ENCODE measurements at regions not wholly inside any gene's neighbourhood (a gene's known extent, or its start where the extent isn't known, plus 50 kb on each side); places are given as distances from the start of the nearest gene placed in this dataset.

GRCh38 chr2:64244037-64244416, 99.8 kb upstream of the PELI1 start:
- no peaks in the 10 kb centered on the region for H3K79me1 ChIP-seq (ENCODE audit: low read depth, low read length)
- no peak overlapping the region for H3K23ac ChIP-seq (ENCODE audit: low read depth, low read length, poor library complexity)
- H2BK15ac ChIP-seq (ENCODE audit: low read length) = no peak overlapping the region
- no peak overlapping the region for H3K14ac ChIP-seq (ENCODE audit: low read length)
- no peaks in the 10 kb centered on the region for H3K36me3 ChIP-seq (replicated peaks in 1 of 2; ENCODE audit: control insufficient read depth in 2 of 2, insufficient read depth in 2 of 2, low read length in 2 of 2)
- no peaks in the 10 kb centered on the region for H3K4me1 ChIP-seq (ENCODE audit: control insufficient read depth in 2 of 2, insufficient read depth in 1 of 2, low read depth in 1 of 2, low read length in 2 of 2)
- no peaks in the 10 kb centered on the region for H3K27me3 ChIP-seq (ENCODE audit: control insufficient read depth in 3 of 3, insufficient read depth in 3 of 3, low read depth in 1 of 3, low read length in 3 of 3)
- H3K27ac ChIP-seq (replicated peaks; ENCODE audit: low read length) = no peak overlapping the region
- WGBS, 2 donors (ENCODE audit: extremely low coverage in 2 of 2, insufficient read length in 2 of 2, insufficient replicate concordance in 1 of 2) = no CpG with 5 or more reads among the region's 1 CpG
- H3K4ac ChIP-seq (ENCODE audit: low read length) = no peak overlapping the region
- H2AK5ac ChIP-seq (ENCODE audit: low read depth, low read length) = no peak overlapping the region
- H2BK12ac ChIP-seq (ENCODE audit: low read length) = no peak overlapping the region
- H3K18ac ChIP-seq (ENCODE audit: low read length) = no peak overlapping the region
- no peak overlapping the region for H2BK120ac ChIP-seq (ENCODE audit: low read depth, low read length)
- no peak overlapping the region for H4K8ac ChIP-seq (ENCODE audit: low read depth, low read length)
- no peak for DNase-seq (ENCODE audit: low spot score)
- H2AFZ ChIP-seq (ENCODE audit: low read length) = no peak overlapping the region
- H3K9ac ChIP-seq (ENCODE audit: low read depth, low read length, poor library complexity) = no peak overlapping the region
- no peaks in the 10 kb centered on the region for H3K9me3 ChIP-seq (replicated peaks in 1 of 2; ENCODE audit: control insufficient read depth in 2 of 2, insufficient read depth in 1 of 2, low read depth in 1 of 2, low read length in 2 of 2)
- no peak overlapping the region for H2BK5ac ChIP-seq (ENCODE audit: low read length)
- H4K91ac ChIP-seq (ENCODE audit: low read depth, low read length, poor library complexity) = no peak overlapping the region
- no peak overlapping the region for H3K4me3 ChIP-seq (ENCODE audit: low read length in 2 of 2)
- no peak overlapping the region for H3K4me2 ChIP-seq (ENCODE audit: insufficient read depth, low read length, poor library complexity, severe bottlenecking)

- H3K9ac ChIP-seq (ENCODE audit: low read depth, low read length, poor library complexity) = no peak overlapping the region
- DNase-seq (ENCODE audit: low spot score) = no peak
- WGBS, 2 donors (ENCODE audit: extremely low coverage in 2 of 2, insufficient read length in 2 of 2, insufficient replicate concordance in 1 of 2) = no CpG with 5 or more reads among the region's 4 CpGs
Observed at GRCh38 chr2:64245631-64246030, 101.4 kb upstream of the PELI1 start.

GRCh38 chr2:64246962-64247361, 102.7 kb upstream of the PELI1 start:
- H3K79me1 ChIP-seq (ENCODE audit: low read depth, low read length) = no peaks in the 10 kb centered on the region
- peaks cover 0 to 3% of the 10 kb centered on the region in 2 donors for H3K4me1 ChIP-seq (ENCODE audit: control insufficient read depth in 2 of 2, insufficient read depth in 1 of 2, low read depth in 1 of 2, low read length in 2 of 2)
- H2BK120ac ChIP-seq (ENCODE audit: low read depth, low read length) = no peak overlapping the region
- no peak overlapping the region for H2AFZ ChIP-seq (ENCODE audit: low read length)
- H3K18ac ChIP-seq (ENCODE audit: low read length) = no peak overlapping the region
- no peak overlapping the region for H3K14ac ChIP-seq (ENCODE audit: low read length)
- no peak overlapping the region for H3K9ac ChIP-seq (ENCODE audit: low read depth, low read length, poor library complexity)
- H3K4me3 ChIP-seq (ENCODE audit: low read length in 2 of 2) = no peak overlapping the region
- H3K27ac ChIP-seq (replicated peaks; ENCODE audit: low read length) = no peak overlapping the region
- no peak overlapping the region for H3K4ac ChIP-seq (ENCODE audit: low read length)
- no peak overlapping the region for H3K4me2 ChIP-seq (ENCODE audit: insufficient read depth, low read length, poor library complexity, severe bottlenecking)
- peaks cover 0 to 4% of the 10 kb centered on the region in 2 donors for H3K9me3 ChIP-seq (replicated peaks in 1 of 2; ENCODE audit: control insufficient read depth in 2 of 2, insufficient read depth in 1 of 2, low read depth in 1 of 2, low read length in 2 of 2)
- no peaks in the 10 kb centered on the region for H3K36me3 ChIP-seq (replicated peaks in 1 of 2; ENCODE audit: control insufficient read depth in 2 of 2, insufficient read depth in 2 of 2, low read length in 2 of 2)
- no peak overlapping the region for H2BK5ac ChIP-seq (ENCODE audit: low read length)
- no peak overlapping the region for H4K91ac ChIP-seq (ENCODE audit: low read depth, low read length, poor library complexity)
- H4K8ac ChIP-seq (ENCODE audit: low read depth, low read length) = no peak overlapping the region
- no peak overlapping the region for H2AK5ac ChIP-seq (ENCODE audit: low read depth, low read length)
- H3K23ac ChIP-seq (ENCODE audit: low read depth, low read length, poor library complexity) = no peak overlapping the region
- no CpG with 5 or more reads among the region's 1 CpG for WGBS, 2 donors (ENCODE audit: extremely low coverage in 2 of 2, insufficient read length in 2 of 2, insufficient replicate concordance in 1 of 2)
- H2BK15ac ChIP-seq (ENCODE audit: low read length) = no peak overlapping the region
- no peak for DNase-seq (ENCODE audit: low spot score)
- H2BK12ac ChIP-seq (ENCODE audit: low read length) = no peak overlapping the region
- no peaks in the 10 kb centered on the region for H3K27me3 ChIP-seq (ENCODE audit: control insufficient read depth in 3 of 3, insufficient read depth in 3 of 3, low read depth in 1 of 3, low read length in 3 of 3)

More at GRCh38 chr2:64245631-64246030, 101.4 kb upstream of the PELI1 start:
- no peak overlapping the region for H4K8ac ChIP-seq (ENCODE audit: low read depth, low read length)
- no peak overlapping the region for H3K27ac ChIP-seq (replicated peaks; ENCODE audit: low read length)
- no peak overlapping the region for H2BK15ac ChIP-seq (ENCODE audit: low read length)
- no peak overlapping the region for H2BK12ac ChIP-seq (ENCODE audit: low read length)
- no peak overlapping the region for H2BK5ac ChIP-seq (ENCODE audit: low read length)
- no peak overlapping the region for H3K14ac ChIP-seq (ENCODE audit: low read length)
- H3K9me3 ChIP-seq (replicated peaks in 1 of 2; ENCODE audit: control insufficient read depth in 2 of 2, insufficient read depth in 1 of 2, low read depth in 1 of 2, low read length in 2 of 2) = no peaks in the 10 kb centered on the region
- H4K91ac ChIP-seq (ENCODE audit: low read depth, low read length, poor library complexity) = no peak overlapping the region
- no peak overlapping the region for H3K18ac ChIP-seq (ENCODE audit: low read length)
- H3K79me1 ChIP-seq (ENCODE audit: low read depth, low read length) = no peaks in the 10 kb centered on the region
- H3K27me3 ChIP-seq (ENCODE audit: control insufficient read depth in 3 of 3, insufficient read depth in 3 of 3, low read depth in 1 of 3, low read length in 3 of 3) = no peaks in the 10 kb centered on the region
- no peak overlapping the region for H2AFZ ChIP-seq (ENCODE audit: low read length)
- no peaks in the 10 kb centered on the region for H3K4me1 ChIP-seq (ENCODE audit: control insufficient read depth in 2 of 2, insufficient read depth in 1 of 2, low read depth in 1 of 2, low read length in 2 of 2)
- no peak overlapping the region for H2AK5ac ChIP-seq (ENCODE audit: low read depth, low read length)
- H3K23ac ChIP-seq (ENCODE audit: low read depth, low read length, poor library complexity) = no peak overlapping the region
- H3K4ac ChIP-seq (ENCODE audit: low read length) = no peak overlapping the region
- no peak overlapping the region for H2BK120ac ChIP-seq (ENCODE audit: low read depth, low read length)
- no peaks in the 10 kb centered on the region for H3K36me3 ChIP-seq (replicated peaks in 1 of 2; ENCODE audit: control insufficient read depth in 2 of 2, insufficient read depth in 2 of 2, low read length in 2 of 2)
- no peak overlapping the region for H3K4me3 ChIP-seq (ENCODE audit: low read length in 2 of 2)
- H3K4me2 ChIP-seq (ENCODE audit: insufficient read depth, low read length, poor library complexity, severe bottlenecking) = no peak overlapping the region

GRCh38 chr2:64249426-64249825, 105.2 kb upstream of the PELI1 start:
- H2BK12ac ChIP-seq (ENCODE audit: low read length) = no peak overlapping the region
- peaks cover 0 to 3% of the 10 kb centered on the region in 2 donors for H3K4me1 ChIP-seq (ENCODE audit: control insufficient read depth in 2 of 2, insufficient read depth in 1 of 2, low read depth in 1 of 2, low read length in 2 of 2)
- H2BK15ac ChIP-seq (ENCODE audit: low read length) = no peak overlapping the region
- H3K4me2 ChIP-seq (ENCODE audit: insufficient read depth, low read length, poor library complexity, severe bottlenecking) = no peak overlapping the region
- no peak overlapping the region for H4K8ac ChIP-seq (ENCODE audit: low read depth, low read length)
- no peak overlapping the region for H3K9ac ChIP-seq (ENCODE audit: low read depth, low read length, poor library complexity)
- no peak overlapping the region for H3K4me3 ChIP-seq (ENCODE audit: low read length in 2 of 2)
- no peak overlapping the region for H3K14ac ChIP-seq (ENCODE audit: low read length)
- H3K36me3 ChIP-seq (replicated peaks in 1 of 2; ENCODE audit: control insufficient read depth in 2 of 2, insufficient read depth in 2 of 2, low read length in 2 of 2) = no peaks in the 10 kb centered on the region
- no peak overlapping the region for H3K23ac ChIP-seq (ENCODE audit: low read depth, low read length, poor library complexity)
- H2AFZ ChIP-seq (ENCODE audit: low read length) = no peak overlapping the region
- H3K18ac ChIP-seq (ENCODE audit: low read length) = no peak overlapping the region
- H3K27me3 ChIP-seq (ENCODE audit: control insufficient read depth in 3 of 3, insufficient read depth in 3 of 3, low read depth in 1 of 3, low read length in 3 of 3) = peaks cover 0 to 10% (median 0%) of the 10 kb centered on the region in 3 experiments
- H3K4ac ChIP-seq (ENCODE audit: low read length) = no peak overlapping the region
- no peak overlapping the region for H3K27ac ChIP-seq (replicated peaks; ENCODE audit: low read length)
- peaks cover 0 to 4% of the 10 kb centered on the region in 2 donors for H3K9me3 ChIP-seq (replicated peaks in 1 of 2; ENCODE audit: control insufficient read depth in 2 of 2, insufficient read depth in 1 of 2, low read depth in 1 of 2, low read length in 2 of 2)
- no peak overlapping the region for H4K91ac ChIP-seq (ENCODE audit: low read depth, low read length, poor library complexity)
- H2BK120ac ChIP-seq (ENCODE audit: low read depth, low read length) = no peak overlapping the region
- H2BK5ac ChIP-seq (ENCODE audit: low read length) = no peak overlapping the region
- DNase-seq (ENCODE audit: low spot score) = no peak
- no peak overlapping the region for H2AK5ac ChIP-seq (ENCODE audit: low read depth, low read length)
- no CpG with 5 or more reads among the region's 3 CpGs for WGBS, 2 donors (ENCODE audit: extremely low coverage in 2 of 2, insufficient read length in 2 of 2, insufficient replicate concordance in 1 of 2)
- H3K79me1 ChIP-seq (ENCODE audit: low read depth, low read length) = no peaks in the 10 kb centered on the region

All from neuronal stem cell (in vitro differentiated cells).